Cortex of kidney (tissue), 1 donor: ENCODE measurements at regions not wholly inside any gene's neighbourhood (a gene's known extent, or its start where the extent isn't known, plus 50 kb on each side); places are given as distances from the start of the nearest gene placed in this dataset.
"Not testable (repeated sequence)": the region's sequence is repeated elsewhere in the genome, so short reads cannot be mapped to it uniquely, and the experiment has no call there.

Source experiments
- DNase-seq: peaks from one replicate; lab custom pipeline; 2025; lab: John Stamatoyannopoulos, UW

DNA sequence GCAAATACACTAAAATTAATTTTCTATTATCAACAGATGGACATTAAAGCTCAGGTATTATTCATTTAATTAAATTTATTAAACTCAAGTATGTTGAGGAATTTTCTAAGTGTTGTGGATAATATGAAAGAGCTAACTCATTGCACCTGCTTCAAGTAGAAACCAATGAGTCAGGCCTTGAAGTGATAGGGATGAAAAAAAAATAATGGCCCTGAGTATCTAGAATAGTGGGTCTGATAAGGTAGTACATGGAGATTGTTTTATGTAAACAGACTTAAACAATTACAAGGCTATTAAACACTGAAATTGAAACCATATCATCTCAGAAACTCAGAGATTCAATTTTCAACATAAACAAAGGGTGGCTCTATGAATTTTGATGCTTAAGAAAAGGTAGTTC is 857.1 kb upstream of the GBE1 start:
- DNase-seq, result no peak

DNA sequence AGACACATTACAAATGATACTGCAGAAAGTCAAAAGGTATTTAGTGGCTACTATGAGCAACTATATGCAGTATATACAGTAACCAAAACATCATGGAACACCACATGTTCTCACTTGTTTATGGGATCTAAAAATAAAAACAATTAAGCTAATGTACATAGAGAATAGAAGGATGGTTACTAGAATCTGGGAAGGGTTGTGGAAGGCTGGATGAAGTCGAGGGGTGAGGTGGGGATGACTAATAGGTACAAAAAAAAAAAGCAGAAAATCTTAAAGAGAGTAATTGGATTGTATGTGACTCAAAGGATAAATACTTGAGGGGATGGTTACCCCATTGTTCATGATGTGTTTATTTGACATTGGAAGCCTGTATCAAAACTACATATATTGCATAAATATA is 848.8 kb upstream of the GBE1 start:
- DNase-seq, result no peak

DNA sequence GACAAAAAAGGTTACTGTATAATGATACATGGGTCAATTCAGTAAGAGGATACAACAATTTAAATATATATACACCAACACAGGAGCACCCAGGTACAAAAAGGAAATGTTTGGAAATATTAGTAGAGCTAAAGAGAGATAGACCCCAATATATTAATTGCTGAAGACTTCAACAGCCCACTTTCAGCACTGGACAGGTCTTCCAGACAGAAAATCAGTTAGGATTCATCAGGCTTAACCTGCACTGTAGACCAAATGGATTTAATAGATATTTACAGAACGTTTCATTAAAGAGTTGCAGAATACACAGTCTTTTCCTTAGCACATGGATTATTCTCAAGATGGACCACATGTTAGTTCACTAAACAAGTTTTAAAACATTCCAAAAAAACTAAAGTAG is 845.9 kb upstream of the GBE1 start:
- no peak for DNase-seq

DNA sequence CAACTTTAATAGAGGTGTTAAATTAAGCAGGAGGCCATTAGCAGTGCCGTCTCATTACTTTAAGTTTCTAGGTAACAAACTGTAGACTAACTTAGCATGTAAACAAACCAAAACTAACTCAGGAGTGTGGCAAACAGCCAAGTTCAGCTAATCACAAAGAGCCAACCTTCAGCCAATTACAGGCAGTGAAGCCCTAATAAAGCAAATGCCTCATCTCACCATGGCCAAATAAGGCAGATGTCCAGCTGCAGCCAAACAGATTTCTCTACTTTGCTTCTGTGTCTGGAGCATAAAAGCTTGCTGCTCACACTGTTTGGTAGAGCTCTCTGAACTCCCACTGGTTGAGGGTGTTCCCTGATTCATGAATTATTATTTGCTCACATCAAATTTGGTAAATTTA is 835.4 kb upstream of the GBE1 start:
- DNase-seq, result no peak

DNA sequence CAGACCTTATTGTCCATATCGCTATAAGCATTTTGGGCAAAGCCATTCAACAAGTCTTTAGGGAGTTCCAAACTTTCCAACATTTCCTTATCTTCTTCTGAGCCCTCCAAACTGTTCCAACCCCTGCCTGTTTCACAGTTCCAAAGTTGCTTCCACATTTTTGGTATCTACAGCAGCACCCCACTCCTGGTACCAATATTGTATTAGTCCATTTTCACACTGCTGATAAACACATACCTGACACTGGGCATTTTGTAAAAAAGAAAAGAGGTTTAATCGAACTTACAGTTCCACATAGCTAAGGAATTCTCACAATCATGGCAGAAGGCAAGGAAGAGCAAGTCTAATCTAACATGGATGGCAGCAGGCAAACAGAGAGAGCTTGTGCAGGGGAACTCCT is 834.1 kb upstream of the GBE1 start:
- no peak for DNase-seq

DNA sequence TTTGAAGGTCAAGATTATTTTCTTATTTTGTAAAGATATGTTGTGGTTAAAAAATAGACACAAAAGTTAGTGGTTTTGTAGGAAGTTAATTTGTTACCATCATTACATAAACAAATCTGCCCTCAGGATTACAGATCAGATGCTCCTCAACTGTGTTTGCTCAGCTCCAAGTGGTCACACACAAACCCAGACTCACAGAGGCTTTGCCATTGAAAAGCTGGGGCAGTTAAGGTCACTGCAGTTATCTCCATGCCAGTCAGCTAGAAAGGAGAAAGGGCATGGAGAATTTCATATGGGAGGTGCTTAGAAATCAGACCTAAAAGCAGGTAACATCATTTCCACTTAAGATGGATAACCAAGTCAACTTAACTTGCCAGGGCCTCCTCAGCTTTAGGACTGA is 825.7 kb upstream of the GBE1 start:
- no peak for DNase-seq

DNA sequence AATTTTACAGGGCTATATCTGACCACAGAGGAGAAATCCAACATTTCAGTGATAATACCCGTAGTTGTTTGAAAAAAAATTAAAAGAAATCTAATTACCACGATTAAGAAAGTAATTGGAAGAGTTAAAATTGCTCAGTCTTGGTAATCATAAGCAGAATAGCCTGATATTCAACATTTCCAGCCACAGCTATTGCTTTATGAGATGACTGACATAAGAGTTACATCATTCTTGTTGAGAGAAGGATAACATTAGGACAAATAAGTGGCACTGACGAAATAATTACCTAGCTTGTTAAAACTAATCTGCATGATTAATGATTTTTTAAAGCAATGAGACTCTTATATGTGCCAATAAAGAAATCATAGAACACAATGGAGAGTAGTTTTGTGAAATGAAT is 825.0 kb upstream of the GBE1 start:
- no peak for DNase-seq

DNA sequence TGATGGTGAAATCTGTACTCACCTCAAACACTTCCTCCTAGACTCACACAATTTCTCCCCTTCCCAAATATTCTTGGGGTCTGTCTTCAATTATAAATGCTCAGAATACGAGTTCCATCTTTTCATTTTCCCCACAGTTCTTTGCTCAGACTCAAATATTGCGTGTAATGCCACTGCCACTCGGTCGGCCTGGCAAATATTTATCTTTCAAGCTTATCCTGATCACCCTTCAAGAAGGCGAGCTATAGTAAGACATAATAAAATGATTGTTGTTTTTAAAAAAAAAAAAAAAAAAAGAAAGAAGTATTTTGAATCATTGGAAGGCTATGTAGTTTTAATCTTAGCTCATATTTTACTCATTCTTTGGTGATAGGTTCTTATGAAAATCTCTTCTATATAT is 824.6 kb upstream of the GBE1 start:
- DNase-seq, result not testable (repeated sequence)

DNA sequence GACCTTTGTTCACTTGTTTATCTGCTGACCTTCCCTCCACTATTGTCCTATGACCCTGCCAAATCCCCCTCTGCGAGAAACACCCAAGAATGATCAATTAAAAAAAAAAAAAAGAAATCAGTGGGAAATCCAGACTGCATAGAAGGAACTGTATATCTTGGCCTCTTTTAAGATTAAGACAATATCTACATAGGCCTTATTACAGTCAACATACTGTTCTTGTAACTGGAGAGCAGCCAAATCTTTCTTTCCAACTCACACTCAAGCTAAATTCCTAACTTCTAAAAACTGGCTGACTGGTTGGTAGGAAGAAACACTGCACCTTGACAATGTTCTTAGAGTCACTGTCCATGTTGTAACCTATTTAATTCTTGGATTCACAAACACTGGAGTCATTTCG is 824.1 kb upstream of the GBE1 start:
- DNase-seq, result not testable (repeated sequence)

DNA sequence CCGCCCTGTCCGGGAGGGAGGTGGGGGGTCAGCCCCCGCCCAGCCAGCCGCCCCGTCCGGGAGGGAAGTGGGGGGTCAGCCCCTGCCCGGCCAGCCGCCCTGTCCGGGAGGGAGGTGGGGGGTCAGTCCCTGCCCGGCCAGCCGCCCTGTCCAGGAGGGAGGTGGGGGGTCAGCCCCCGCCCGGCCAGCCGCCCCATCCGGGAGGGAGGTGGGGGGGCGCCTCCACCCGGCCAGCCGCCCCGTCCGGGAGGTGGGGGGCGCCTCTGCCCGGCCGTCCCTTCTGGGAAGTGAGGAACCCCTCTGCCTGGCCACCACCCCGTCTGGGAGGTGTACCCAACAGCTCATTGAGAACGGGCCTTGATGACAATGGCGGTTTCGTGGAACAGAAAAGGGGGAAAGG is 823.4 kb upstream of the GBE1 start:
- DNase-seq, result not testable (repeated sequence)

DNA sequence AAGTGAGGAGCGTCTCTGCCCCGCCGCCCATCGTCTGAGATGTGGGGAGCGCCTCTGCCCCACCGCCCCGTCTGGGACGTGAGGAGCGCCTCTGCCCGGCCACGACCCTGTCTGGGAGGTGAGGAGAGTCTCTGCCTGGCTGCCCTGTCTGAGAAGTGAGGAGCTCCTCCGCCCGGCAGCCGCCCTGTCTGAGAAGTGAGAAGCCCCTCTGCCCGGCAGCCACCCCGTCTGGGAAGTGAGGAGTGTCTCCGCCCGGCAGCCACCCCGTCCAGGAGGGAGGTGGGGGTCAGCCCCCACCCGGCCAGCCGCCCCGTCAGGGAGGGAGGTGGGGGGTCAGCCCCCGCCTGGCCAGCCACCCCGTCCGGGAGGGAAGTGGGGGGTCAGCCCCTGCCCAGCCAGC is 823.0 kb upstream of the GBE1 start:
- DNase-seq, result not testable (repeated sequence)

DNA sequence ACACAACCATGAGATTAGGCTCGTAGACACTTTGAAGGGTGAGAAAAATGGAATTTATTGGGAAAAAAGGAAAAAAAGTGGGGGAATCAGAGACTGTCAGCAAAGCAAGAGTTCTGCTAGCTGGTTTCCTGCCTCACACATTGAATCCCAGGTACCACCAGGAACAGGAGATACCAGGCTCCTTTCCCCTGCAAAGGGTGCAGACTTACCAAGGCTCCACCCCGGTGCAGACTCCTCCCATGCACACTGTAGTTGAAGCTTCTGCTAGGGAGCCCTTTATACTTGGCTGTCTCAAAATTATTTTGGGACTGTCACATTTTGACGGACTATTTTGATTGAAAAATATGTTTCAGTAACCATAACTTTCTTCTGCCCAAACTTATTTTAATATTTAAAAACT is 819.9 kb upstream of the GBE1 start:
- no peak for DNase-seq

DNA sequence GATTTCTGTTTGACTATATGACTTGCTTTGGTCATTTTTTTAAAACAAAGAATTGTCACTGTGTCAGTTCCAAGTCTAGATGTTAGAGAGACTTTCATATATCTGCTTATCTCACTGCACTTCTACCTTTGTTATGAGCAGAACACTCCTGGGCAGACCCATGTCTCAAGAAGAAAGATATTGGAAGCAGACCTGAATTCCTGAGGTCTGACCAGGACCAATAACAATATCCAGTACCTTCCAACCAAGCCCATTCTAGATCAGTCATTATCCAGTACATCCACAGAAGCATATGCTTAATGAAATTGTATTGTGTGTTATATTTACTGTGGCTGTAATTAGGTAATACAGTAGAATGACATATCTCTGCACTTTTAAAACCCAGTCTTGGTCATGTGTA is 811.3 kb upstream of the GBE1 start:
- no peak for DNase-seq

DNA sequence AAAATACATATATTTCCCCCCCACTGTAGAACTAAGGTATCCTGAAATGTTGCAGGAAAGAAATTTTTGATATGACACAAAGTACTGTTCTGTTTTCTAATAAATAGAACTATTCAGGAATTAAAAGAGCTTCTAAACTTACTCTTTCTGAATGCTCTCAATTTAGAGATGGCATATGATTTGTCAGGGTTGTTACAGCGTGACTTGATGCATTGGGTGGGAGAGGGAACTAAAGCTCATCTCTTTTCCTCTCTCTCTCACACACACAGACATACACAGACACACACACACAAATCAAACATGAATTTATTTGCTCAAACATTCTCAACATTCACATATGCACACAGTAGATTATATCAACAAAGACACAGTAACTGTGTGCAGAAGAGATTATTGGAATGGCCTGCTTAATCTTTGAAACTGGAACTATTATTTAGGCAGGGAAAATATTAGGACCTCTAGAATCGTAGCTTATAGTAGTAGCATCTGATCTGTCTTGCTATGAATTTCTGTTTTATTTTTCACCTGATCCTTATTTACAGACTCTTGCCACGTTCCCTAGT is 807.4 kb upstream of the GBE1 start:
- DNase-seq, result no peak

DNA sequence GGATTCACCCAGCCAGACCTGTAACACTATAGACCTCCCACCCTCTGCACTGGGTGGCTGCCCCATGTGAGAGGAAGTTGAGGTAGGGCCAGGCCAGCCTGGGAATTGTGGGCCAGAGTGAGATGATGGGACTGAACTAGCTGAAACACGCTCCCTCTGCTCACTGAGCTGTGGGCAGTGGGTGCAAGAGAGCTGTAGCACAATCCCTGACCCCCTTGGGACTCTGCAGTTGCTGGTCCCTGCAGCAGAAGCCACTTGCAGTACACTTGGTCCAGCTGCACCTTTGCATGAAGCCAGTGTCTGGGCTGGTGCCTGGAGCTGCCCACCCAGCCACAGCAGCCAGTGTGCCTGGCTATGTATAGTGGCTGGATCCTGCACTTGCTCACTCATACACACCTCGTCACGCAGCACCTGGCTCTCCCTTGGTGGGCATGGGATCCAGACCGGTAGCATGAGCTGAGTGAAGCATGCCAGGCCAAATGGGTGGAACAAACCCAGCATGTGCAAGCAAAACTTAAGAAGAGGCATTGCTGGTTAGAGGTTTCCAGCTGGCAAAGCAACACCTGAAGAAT is 805.7 kb upstream of the GBE1 start:
- no peak for DNase-seq

DNA sequence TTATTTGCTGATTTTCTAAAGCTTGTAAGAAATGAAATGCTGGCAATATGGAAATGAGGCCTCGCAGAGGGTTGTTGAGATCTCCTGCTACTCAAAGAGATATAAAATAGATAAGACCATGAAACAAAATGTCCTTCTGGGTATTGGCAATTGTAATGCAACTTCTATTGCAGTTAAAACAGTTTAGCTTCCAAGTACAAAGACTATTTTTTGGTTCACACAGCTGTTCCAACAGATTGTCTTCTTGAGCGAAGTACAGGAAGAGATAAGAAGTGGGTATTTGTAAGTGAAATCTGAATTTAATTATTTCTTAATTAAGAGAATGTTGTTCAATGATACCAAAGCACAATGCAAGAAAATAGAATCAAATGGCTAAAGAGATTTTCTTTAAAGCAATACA is 801.5 kb upstream of the GBE1 start:
- no peak for DNase-seq

DNA sequence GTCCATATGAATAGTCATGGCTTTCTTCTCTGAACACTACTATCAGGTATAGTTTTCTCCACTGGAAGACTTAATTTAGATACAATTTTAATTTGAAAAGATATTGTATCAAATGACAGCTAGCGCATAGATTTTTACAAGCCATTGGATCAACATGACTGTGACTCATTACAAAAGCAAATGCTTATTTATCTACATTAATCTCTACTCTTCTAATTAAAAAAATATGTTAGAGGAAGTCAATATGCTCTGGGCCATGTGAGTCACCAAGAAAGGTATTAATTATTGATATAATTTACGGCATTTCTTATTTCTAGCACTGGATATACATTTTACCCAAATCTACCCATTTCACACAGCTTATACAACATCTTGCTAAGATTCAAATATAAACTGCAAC is 800.3 kb upstream of the GBE1 start:
- no peak for DNase-seq

DNA sequence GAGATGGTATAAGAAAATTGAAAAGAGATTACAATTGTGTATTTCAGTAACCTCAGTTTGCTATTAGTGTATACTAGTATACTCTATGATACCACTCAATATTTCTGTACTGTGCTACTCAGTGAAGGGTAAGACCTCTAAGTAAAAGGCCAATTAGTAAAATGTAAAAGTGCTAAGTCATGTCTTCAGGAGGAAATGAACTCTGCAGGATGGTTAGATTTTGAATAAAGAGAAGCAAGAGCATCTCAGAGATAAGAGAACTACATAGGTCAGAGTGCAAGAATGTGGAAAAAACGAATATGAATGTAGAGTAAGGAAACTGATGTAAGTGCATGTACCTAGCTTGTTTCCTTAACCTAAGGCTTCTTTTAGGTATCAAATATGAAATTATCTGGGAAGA is 796.6 kb upstream of the GBE1 start:
- no peak for DNase-seq

DNA sequence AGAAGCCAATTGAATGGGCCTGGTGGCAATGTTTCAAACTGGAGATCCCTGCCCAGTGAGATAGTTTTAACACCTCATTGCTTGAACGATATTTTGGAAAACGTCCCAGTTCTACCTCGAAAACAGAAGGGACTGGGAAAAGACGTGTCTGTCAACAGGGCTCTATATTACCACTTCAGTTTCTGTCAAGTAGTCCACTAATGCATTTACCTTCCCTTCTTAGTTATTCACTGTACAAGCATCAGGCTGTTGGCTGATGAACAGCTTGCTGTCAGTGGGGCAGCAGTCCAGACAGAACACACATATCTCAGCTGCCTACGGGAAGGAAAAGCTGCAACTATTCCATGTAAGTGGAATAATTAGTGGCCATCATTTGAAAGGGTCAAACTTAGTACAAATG is 794.7 kb upstream of the GBE1 start:
- DNase-seq, result no peak

DNA sequence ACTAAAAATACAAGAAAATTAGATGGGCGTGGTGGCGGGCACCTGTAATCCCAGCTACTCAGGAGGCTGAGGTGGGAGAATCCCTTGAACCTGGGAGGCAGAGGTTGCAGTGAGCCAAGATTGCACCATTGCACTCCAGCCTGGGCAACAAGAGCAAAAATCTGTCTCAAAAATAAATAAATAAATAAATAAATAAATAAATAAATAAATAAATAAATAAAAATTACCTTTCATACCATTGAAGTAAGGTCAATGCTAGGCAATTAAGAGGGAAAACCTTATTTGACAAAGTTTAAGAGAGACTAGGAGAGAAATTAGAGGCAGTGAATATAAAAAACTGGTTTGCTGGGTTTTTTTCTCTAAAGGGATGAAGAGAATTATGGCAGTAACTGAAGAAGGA is 781.1 kb upstream of the GBE1 start:
- not testable (repeated sequence) for DNase-seq

DNA sequence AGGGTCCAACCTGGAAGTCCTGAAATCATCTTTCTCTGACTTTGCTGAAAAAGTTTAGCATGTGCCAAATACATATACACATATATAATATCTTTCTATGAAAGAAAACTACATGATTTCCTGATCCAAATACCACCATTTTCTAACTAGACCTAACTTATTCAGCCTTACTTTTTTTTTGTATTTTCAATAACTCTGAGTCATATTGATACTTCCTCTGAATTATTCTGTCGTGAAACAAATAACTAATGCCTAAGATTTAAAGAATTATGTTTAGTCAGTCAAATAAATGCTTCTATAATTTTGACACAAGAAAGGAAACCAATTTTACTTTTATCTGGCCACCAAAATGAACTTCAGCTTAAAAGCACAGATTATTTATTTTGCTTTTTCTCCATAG is 760.2 kb upstream of the GBE1 start:
- no peak for DNase-seq

DNA sequence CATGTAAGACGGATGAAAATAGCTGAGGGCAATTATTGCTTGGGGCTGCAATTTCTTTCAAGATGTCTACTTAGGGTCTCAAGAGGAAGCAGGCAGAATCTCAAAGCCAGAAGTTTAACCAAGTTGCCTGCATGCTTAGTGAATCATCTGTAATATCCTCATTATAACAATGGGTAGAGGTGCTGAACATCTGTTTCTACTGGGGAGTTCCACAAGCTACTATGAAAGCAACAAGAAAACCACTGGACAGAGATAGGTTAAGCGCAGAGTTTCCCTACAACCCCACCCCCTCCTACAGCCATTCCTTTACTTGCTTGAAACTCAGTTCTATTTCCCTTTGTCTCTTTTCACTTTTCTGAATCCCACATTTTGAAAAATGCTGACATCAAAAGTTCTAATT is 759.4 kb upstream of the GBE1 start:
- DNase-seq, result no peak

DNA sequence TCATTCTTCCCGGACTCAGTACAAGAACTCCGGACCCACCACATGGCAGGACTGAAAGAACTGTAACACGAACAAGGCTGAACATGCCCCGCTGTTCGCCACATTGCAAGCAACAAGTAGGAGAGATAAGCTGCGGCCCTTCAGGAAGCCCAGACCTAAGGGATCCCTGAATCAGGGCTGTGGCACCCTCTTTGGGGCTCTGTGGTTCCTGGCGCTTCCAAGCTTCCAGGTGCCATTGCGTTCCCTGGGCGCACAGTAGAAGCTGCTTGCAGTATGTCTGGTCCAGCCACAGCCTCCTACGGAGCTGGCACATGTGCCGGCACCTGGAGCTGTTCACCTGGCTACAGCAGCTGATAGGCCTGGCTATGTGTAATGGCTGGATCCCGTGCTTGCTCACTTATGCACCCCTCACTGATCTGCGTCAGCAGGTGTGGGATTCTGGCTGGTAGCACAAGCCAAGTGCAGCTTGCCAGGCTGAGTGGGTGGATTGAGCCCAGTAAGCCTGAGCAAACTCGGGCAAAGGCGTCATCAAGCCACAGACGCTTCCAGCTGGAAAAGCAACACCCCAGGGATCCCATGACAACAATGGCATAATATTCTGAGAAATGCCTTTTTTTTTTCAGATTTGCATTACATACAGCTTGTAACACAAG is 748.6 kb upstream of the GBE1 start:
- DNase-seq, result no peak
